A549 (cell line): ENCODE measurements at regions not wholly inside any gene's neighbourhood (a gene's known extent, or its start where the extent isn't known, plus 50 kb on each side); places are given as distances from the start of the nearest gene placed in this dataset.

Source experiments
- ATAC-seq, 2 experiments: fragments of 200-7000 bp in 1 of 2; fragments of >200 bp in 1 of 2; cut with Nextera tagmentation in 1 of 2; cut with Tn5 transposase in 1 of 2; 3 replicates each; pipeline versions ENCODE4 v1.8.0 to v1.9.1; 2018 to 2020; ENCODE audit warnings: mild to moderate bottlenecking in 1 of 2, moderate library complexity in 1 of 2
- CTCF ChIA-PET: fragments of 300-600 bp; sonication (Branson Sonifier 250); formaldehyde crosslinking; extraction: SDS; loops from one replicate; lab custom pipeline; 2021; ENCODE audit warnings: antibody characterized with exemption, inconsistent platforms; lab: Yijun Ruan, JAX
- POLR2A ChIA-PET: fragments of 350-600 bp; formaldehyde crosslinking; extraction: SDS; loops from one replicate; lab custom pipeline; 2021; ENCODE audit warnings: antibody characterized with exemption, inconsistent platforms; lab: Yijun Ruan, JAX
- DNase-seq, 2 experiments: peaks; one replicate each; pipeline versions ENCODE4 v3.0.0 to v3.0.0-alpha.2; 2011 to 2016; ENCODE audit warnings: low read depth in 1 of 2, low spot score in 1 of 2
- FAIRE-seq: peaks from 2 replicates; lab custom pipeline; 2011; peaks lifted over from hg19 to GRCh38; lab: Jason Lieb, UNC
- H3K27ac ChIP-seq, 2 experiments: fragments of >200 bp; sonication (Bioruptor Twin); formaldehyde crosslinking; 3 replicates each; pipeline ENCODE4 v1.5.1; 2016 to 2017
- H3K4me1 ChIP-seq: fragments of >200 bp; sonication (Bioruptor Twin); formaldehyde crosslinking; 3 replicates; pipeline ENCODE4 v1.6.1; 2016
- H3K4me2 ChIP-seq: fragments of >200 bp; sonication (Bioruptor Twin); formaldehyde crosslinking; 3 replicates; pipeline ENCODE4 v1.6.1; 2016
- H3K4me3 ChIP-seq: fragments of >200 bp; sonication (Bioruptor Twin); formaldehyde crosslinking; 3 replicates; pipeline ENCODE4 v1.5.1; 2016
- H3K9me3 ChIP-seq: fragments of >200 bp; sonication (Bioruptor Twin); formaldehyde crosslinking; 3 replicates; pipeline ENCODE4 v1.6.1; 2016
- CBX2 ChIP-seq: fragments of 200-600 bp; sonication (generic); IDR thresholded peaks from 2 replicates; pipeline ENCODE4 v1.6.1; 2016; ENCODE audit warnings: low read depth, mild to moderate bottlenecking, borderline replicate concordance
- CBX8 ChIP-seq: fragments of 200-600 bp; sonication (generic); IDR thresholded peaks from 2 replicates; pipeline ENCODE4 v1.6.1; 2016
- CEBPB ChIP-seq, 2 experiments: fragments of >200 bp in 1 of 2; sonication (Bioruptor Twin) in 1 of 2; formaldehyde crosslinking in 1 of 2; IDR thresholded peaks; 2 replicates each; pipeline ENCODE4 v1.6.1; 2012 to 2016
- CHD4 ChIP-seq: fragments of 200-600 bp; sonication (generic); IDR thresholded peaks from 2 replicates; pipeline ENCODE4 v1.6.1; 2016; ENCODE audit warnings: antibody characterized with exemption, mild to moderate bottlenecking, borderline replicate concordance
- EHF ChIP-seq: fragments of 250-450 bp; sonication (Bioruptor Pico); IDR thresholded peaks from 2 replicates; pipeline ENCODE4 v1.5.0; 2020; ENCODE audit warnings: mild to moderate bottlenecking
- EHMT2 ChIP-seq: fragments of 200-600 bp; sonication (generic); IDR thresholded peaks from 2 replicates; pipeline ENCODE4 v1.6.1; 2016; ENCODE audit warnings: antibody characterized with exemption, low read depth, mild to moderate bottlenecking, moderate library complexity
- EP300 ChIP-seq, 2 experiments: fragments of >200 bp; sonication (Bioruptor Twin); formaldehyde crosslinking; IDR thresholded peaks; 2 replicates in 1 of 2; 3 replicates in 1 of 2; pipeline ENCODE4 v1.6.1; 2016 to 2017
- FOSL2 ChIP-seq, 2 experiments: fragments of 450-650 bp in 1 of 2; fragments of >200 bp in 1 of 2; sonication (Bioruptor Twin) in 1 of 2; formaldehyde crosslinking; IDR thresholded peaks; 2 replicates each; pipeline versions ENCODE4 v1.5.0 to v1.6.1; 2016 to 2020; ENCODE audit warnings: mild to moderate bottlenecking in 1 of 2, moderate library complexity in 1 of 2
- FOXS1 ChIP-seq: fragments of 250-450 bp; sonication (Bioruptor Pico); IDR thresholded peaks from 2 replicates; pipeline ENCODE4 v1.5.0; 2020; ENCODE audit warnings: mild to moderate bottlenecking, moderate library complexity
- GATA3 ChIP-seq: IDR thresholded peaks from 2 replicates; pipeline ENCODE4 v1.6.1; 2012; ENCODE audit warnings: borderline replicate concordance
- HEYL ChIP-seq: fragments of 250-450 bp; sonication (Bioruptor Pico); IDR thresholded peaks from 2 replicates; pipeline ENCODE4 v1.8.0; 2021; ENCODE audit warnings: mild to moderate bottlenecking, moderate library complexity
- HOXB13 ChIP-seq: fragments of 250-450 bp; sonication (Bioruptor Pico); IDR thresholded peaks from 2 replicates; pipeline ENCODE4 v1.5.0; 2020; ENCODE audit warnings: low read depth, mild to moderate bottlenecking, moderate library complexity
- JUN ChIP-seq, 2 experiments: fragments of >200 bp; sonication (Bioruptor Twin); formaldehyde crosslinking; IDR thresholded peaks; 2 replicates in 1 of 2; 3 replicates in 1 of 2; pipeline ENCODE4 v1.6.1; 2016 to 2017
- JUNB ChIP-seq: fragments of >200 bp; sonication (Bioruptor Twin); formaldehyde crosslinking; IDR thresholded peaks from 2 replicates; pipeline ENCODE4 v1.6.1; 2016
- MYC ChIP-seq: IDR thresholded peaks from 2 replicates; pipeline ENCODE4 v1.6.1; 2012; ENCODE audit warnings: mild to moderate bottlenecking, inconsistent platforms, low read length, improper control_type of control experiment, borderline replicate concordance
- NFE2L2 ChIP-seq: fragments of 150-350 bp; conservative IDR thresholded peaks from 2 replicates; pipeline ENCODE4 v1.6.1; 2014; ENCODE audit warnings: low read length
- PHF8 ChIP-seq: fragments of 200-600 bp; sonication (generic); IDR thresholded peaks from 2 replicates; pipeline ENCODE4 v1.6.1; 2016; ENCODE audit warnings: low read depth, mild to moderate bottlenecking, antibody characterized with exemption, moderate library complexity, borderline replicate concordance
- RAD21 ChIP-seq, 2 experiments: fragments of >200 bp in 1 of 2; sonication (Bioruptor Twin) in 1 of 2; formaldehyde crosslinking in 1 of 2; IDR thresholded peaks in 1 of 2; conservative IDR thresholded peaks in 1 of 2; 2 replicates in 1 of 2; 3 replicates in 1 of 2; pipeline ENCODE4 v1.6.1; 2012 to 2018; ENCODE audit warnings: inconsistent platforms in 1 of 2
- RFX5 ChIP-seq: fragments of 450-650 bp; IDR thresholded peaks from 2 replicates; pipeline ENCODE4 v1.7.1; 2014; ENCODE audit warnings: antibody characterized with exemption, mild to moderate bottlenecking, moderate library complexity
- SREBF2 ChIP-seq: fragments of 450-650 bp; IDR thresholded peaks from 2 replicates; pipeline ENCODE4 v1.6.1; 2014; ENCODE audit warnings: mild to moderate bottlenecking, moderate library complexity
- ZFP36 ChIP-seq: fragments of 450-650 bp; IDR thresholded peaks from 2 replicates; pipeline ENCODE4 v1.6.1; 2014; ENCODE audit warnings: borderline replicate concordance; ENCODE audit not compliant: partially characterized antibody
- WGBS: methylation state at CpG from one replicate; pipeline ENCODE4 v1.1.6; 2017; ENCODE audit errors: missing lambda C conversion rate; 5-methylcytosine and 5-hydroxymethylcytosine counted together
- TF ChIP-seq, protein P1 (sequence below): fragments of 250-450 bp; sonication (Bioruptor Pico); IDR thresholded peaks from 2 replicates; pipeline ENCODE4 v1.5.0; 2021; ENCODE audit warnings: mild to moderate bottlenecking, moderate library complexity, borderline replicate concordance
- TF ChIP-seq, protein P2 (sequence below): fragments of 150-350 bp; IDR thresholded peaks from 2 replicates; pipeline ENCODE4 v1.6.1; 2014; ENCODE audit warnings: low read depth, mild to moderate bottlenecking, low read length
- TF ChIP-seq, protein P3 (sequence below): IDR thresholded peaks from 2 replicates; pipeline ENCODE4 v1.6.1; 2012; ENCODE audit warnings: low read depth, borderline replicate concordance
- TF ChIP-seq, protein P4 (sequence below): IDR thresholded peaks from 2 replicates; pipeline ENCODE4 v1.6.1; 2012
- TF ChIP-seq, protein P5 (sequence below): fragments of 200-600 bp; sonication (generic); IDR thresholded peaks from 2 replicates; pipeline ENCODE4 v1.6.1; 2016; ENCODE audit warnings: antibody characterized with exemption, mild to moderate bottlenecking, moderate library complexity
- TF ChIP-seq, protein P6 (sequence below): IDR thresholded peaks from 2 replicates; pipeline ENCODE4 v1.6.1; 2012
- TF ChIP-seq, protein P7 (sequence below): fragments of 250-450 bp; sonication (Bioruptor Pico); IDR thresholded peaks from 2 replicates; pipeline ENCODE4 v1.5.0; 2020; ENCODE audit warnings: low read depth, mild to moderate bottlenecking, moderate library complexity
- TF ChIP-seq, protein P8 (sequence below): fragments of >200 bp; sonication (Bioruptor Twin); formaldehyde crosslinking; IDR thresholded peaks from 2 replicates; pipeline ENCODE4 v1.6.1; 2016

DNA sequence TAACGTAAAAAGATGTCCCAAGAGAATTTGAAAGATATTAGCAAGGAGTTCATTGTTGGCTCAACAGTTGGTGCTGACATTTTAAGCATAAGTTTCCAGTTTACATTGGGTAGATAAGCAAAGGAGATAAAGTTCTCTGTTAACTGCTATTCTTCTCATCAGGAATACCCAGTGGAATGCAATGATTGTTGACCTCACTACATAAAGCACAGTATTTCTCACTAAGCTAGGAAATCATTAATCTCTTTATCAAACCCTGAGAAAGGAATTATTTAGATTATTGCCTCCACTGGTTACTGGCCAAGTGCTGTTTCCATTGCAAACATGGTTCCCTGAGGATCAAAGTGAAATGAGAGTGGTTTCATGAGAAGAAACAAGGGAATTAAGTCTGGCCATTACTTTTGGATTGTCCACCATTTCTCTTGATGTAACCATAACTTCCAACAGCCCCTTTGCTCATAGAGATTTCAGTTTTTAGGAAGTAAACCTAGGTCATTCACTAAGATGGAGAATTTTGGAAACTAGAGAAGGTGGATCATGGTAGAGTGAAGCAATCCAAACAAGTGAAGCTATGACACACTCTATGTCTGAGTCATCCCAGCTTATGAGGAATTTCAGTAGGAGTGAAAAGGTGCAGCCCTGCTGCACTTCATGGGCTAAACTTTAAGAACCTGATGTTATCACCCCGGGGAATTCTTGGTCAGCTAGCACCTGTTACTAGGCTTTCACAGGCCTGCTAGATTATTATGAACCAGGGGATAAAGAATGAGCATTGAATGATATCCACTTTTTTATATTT lies 163.4 kb downstream of the AREG start:
- DNase-seq (peak; percentile 41 to 86), FAIRE-seq (no peak), ATAC-seq (peak; percentile 59 to 90; a peak in 3 of 6 replicates)
- CTCF ChIA-PET = interaction anchor here (2.4 kb wide), 1 partner anchor 63 kb away, joined by 5 read pairs; no protein-coding TSS in a partner anchor
- Histone ChIP-seq H3K4me2 (no peak overlapping the region), H3K27ac (peak overlapping the region; percentile 14 to 68; a peak in 4 of 6 replicates), H3K4me1 (peaks cover 19% of the 10 kb centered on the region; the same call in 2 of the 3 replicates), H3K9me3 (peaks cover 11% of the 10 kb centered on the region; the same call in 1 of the 3 replicates), H3K4me3 (no peak overlapping the region)
- POLR2A ChIA-PET = no interaction called here
- WGBS = 30% methylated on average over 2 of the region's 2 CpGs
- TF ChIP-seq ZFP36 (no peak), CBX2 (no peak), PHF8 (no peak), JUNB (peak; percentile 41), FOXS1 (CRISPR knock-in tag) (no peak), NFE2L2 (no peak), HEYL (CRISPR knock-in tag) (no peak), JUN (IDR thresholded peaks at IDR 0.05) (no peak), RFX5 (no peak), CBX8 (no peak), EHF (CRISPR knock-in tag) (no peak), SREBF2 (no peak), CEBPB (IDR thresholded peaks at IDR 0.05) (peak in 1 of 2 experiments; percentile 81; a peak in 2 of 4 replicates), MYC (no peak), EHMT2 (no peak), GATA3 (peak; percentile 49; the same call in 1 of the 2 replicates), RAD21 (conservative IDR thresholded peaks at IDR 0.05 in 1 of 2, IDR thresholded peaks at IDR 0.05 in 1 of 2) (no peak), HOXB13 (CRISPR knock-in tag) (no peak), EP300 (IDR thresholded peaks at IDR 0.05) (no peak), FOSL2 (IDR thresholded peaks at IDR 0.05) (no peak), FOSL2 (CRISPR knock-in tag; IDR thresholded peaks at IDR 0.05) (peak; percentile 87), CHD4 (no peak)
- TF ChIP-seq, protein P1, sequence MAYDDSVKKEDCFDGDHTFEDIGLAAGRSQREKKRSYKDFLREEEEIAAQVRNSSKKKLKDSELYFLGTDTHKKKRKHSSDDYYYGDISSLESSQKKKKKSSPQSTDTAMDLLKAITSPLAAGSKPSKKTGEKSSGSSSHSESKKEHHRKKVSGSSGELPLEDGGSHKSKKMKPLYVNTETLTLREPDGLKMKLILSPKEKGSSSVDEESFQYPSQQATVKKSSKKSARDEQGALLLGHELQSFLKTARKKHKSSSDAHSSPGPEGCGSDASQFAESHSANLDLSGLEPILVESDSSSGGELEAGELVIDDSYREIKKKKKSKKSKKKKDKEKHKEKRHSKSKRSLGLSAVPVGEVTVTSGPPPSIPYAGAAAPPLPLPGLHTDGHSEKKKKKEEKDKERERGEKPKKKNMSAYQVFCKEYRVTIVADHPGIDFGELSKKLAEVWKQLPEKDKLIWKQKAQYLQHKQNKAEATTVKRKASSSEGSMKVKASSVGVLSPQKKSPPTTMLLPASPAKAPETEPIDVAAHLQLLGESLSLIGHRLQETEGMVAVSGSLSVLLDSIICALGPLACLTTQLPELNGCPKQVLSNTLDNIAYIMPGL (CRISPR knock-in tag) = no peak
- TF ChIP-seq, protein P2, sequence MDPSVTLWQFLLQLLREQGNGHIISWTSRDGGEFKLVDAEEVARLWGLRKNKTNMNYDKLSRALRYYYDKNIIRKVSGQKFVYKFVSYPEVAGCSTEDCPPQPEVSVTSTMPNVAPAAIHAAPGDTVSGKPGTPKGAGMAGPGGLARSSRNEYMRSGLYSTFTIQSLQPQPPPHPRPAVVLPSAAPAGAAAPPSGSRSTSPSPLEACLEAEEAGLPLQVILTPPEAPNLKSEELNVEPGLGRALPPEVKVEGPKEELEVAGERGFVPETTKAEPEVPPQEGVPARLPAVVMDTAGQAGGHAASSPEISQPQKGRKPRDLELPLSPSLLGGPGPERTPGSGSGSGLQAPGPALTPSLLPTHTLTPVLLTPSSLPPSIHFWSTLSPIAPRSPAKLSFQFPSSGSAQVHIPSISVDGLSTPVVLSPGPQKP = no peak
- TF ChIP-seq, protein P3, sequence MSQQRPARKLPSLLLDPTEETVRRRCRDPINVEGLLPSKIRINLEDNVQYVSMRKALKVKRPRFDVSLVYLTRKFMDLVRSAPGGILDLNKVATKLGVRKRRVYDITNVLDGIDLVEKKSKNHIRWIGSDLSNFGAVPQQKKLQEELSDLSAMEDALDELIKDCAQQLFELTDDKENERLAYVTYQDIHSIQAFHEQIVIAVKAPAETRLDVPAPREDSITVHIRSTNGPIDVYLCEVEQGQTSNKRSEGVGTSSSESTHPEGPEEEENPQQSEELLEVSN = no peak
- TF ChIP-seq, protein P4, sequence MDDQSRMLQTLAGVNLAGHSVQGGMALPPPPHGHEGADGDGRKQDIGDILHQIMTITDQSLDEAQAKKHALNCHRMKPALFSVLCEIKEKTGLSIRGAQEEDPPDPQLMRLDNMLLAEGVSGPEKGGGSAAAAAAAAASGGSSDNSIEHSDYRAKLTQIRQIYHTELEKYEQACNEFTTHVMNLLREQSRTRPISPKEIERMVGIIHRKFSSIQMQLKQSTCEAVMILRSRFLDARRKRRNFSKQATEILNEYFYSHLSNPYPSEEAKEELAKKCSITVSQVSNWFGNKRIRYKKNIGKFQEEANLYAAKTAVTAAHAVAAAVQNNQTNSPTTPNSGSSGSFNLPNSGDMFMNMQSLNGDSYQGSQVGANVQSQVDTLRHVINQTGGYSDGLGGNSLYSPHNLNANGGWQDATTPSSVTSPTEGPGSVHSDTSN = no peak
- TF ChIP-seq, protein P5, sequence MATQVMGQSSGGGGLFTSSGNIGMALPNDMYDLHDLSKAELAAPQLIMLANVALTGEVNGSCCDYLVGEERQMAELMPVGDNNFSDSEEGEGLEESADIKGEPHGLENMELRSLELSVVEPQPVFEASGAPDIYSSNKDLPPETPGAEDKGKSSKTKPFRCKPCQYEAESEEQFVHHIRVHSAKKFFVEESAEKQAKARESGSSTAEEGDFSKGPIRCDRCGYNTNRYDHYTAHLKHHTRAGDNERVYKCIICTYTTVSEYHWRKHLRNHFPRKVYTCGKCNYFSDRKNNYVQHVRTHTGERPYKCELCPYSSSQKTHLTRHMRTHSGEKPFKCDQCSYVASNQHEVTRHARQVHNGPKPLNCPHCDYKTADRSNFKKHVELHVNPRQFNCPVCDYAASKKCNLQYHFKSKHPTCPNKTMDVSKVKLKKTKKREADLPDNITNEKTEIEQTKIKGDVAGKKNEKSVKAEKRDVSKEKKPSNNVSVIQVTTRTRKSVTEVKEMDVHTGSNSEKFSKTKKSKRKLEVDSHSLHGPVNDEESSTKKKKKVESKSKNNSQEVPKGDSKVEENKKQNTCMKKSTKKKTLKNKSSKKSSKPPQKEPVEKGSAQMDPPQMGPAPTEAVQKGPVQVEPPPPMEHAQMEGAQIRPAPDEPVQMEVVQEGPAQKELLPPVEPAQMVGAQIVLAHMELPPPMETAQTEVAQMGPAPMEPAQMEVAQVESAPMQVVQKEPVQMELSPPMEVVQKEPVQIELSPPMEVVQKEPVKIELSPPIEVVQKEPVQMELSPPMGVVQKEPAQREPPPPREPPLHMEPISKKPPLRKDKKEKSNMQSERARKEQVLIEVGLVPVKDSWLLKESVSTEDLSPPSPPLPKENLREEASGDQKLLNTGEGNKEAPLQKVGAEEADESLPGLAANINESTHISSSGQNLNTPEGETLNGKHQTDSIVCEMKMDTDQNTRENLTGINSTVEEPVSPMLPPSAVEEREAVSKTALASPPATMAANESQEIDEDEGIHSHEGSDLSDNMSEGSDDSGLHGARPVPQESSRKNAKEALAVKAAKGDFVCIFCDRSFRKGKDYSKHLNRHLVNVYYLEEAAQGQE = no peak
- TF ChIP-seq, protein P6, sequence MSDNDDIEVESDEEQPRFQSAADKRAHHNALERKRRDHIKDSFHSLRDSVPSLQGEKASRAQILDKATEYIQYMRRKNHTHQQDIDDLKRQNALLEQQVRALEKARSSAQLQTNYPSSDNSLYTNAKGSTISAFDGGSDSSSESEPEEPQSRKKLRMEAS = peak; percentile 24; the same call in 1 of the 2 replicates
- TF ChIP-seq, protein P7, sequence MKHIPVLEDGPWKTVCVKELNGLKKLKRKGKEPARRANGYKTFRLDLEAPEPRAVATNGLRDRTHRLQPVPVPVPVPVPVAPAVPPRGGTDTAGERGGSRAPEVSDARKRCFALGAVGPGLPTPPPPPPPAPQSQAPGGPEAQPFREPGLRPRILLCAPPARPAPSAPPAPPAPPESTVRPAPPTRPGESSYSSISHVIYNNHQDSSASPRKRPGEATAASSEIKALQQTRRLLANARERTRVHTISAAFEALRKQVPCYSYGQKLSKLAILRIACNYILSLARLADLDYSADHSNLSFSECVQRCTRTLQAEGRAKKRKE (CRISPR knock-in tag) = no peak
- TF ChIP-seq, protein P8, sequence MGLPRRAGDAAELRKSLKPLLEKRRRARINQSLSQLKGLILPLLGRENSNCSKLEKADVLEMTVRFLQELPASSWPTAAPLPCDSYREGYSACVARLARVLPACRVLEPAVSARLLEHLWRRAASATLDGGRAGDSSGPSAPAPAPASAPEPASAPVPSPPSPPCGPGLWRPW = 0 out of 2 replicates have a peak, but pooled peaks have one; percentile 24
